Ovary (tissue), 3 donors: ENCODE measurements at regions not wholly inside any gene's neighbourhood (a gene's known extent, or its start where the extent isn't known, plus 50 kb on each side); places are given as distances from the start of the nearest gene placed in this dataset.

Experiments
- POLR2A ChIP-seq: fragments of 450-650 bp; IDR thresholded peaks from one replicate; pipeline ENCODE4 v1.6.1; 2017; ENCODE audit warnings: antibody characterized with exemption, mild to moderate bottlenecking, moderate library complexity
- TF ChIP-seq, protein P1 (sequence below), 3 donors: fragments of 450-650 bp in 2 of 3; fragments of 200-600 bp in 1 of 3; IDR thresholded peaks; one replicate each; pipeline versions ENCODE4 v1.5.1 to v1.8.0; 2016 to 2022; ENCODE audit warnings: antibody characterized with exemption in 3 of 3, mild to moderate bottlenecking in 1 of 3
- donor health status: DM: no; HTN: no; CAD: no.

DNA sequence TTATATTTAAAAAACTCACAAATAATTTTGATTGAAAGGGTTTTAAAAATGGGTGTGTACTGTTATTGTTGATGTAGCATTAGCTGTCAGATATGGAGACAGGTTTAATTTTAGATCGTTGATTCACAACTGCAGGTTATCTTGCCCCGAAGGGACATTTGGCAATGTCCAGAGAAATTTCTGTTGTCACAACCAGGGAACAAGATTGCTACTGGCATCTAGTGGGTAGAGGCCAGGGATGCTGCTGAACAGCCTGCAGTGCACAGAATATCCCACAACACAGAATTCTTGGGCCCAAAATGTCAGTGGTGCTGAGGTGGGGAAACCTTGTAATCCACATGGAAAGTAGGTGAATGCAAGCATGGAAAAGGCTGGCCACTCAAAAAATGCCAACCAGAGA is 114.9 kb downstream of the MAGEB17 start:
- TF ChIP-seq, protein P1, sequence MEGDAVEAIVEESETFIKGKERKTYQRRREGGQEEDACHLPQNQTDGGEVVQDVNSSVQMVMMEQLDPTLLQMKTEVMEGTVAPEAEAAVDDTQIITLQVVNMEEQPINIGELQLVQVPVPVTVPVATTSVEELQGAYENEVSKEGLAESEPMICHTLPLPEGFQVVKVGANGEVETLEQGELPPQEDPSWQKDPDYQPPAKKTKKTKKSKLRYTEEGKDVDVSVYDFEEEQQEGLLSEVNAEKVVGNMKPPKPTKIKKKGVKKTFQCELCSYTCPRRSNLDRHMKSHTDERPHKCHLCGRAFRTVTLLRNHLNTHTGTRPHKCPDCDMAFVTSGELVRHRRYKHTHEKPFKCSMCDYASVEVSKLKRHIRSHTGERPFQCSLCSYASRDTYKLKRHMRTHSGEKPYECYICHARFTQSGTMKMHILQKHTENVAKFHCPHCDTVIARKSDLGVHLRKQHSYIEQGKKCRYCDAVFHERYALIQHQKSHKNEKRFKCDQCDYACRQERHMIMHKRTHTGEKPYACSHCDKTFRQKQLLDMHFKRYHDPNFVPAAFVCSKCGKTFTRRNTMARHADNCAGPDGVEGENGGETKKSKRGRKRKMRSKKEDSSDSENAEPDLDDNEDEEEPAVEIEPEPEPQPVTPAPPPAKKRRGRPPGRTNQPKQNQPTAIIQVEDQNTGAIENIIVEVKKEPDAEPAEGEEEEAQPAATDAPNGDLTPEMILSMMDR (IDR thresholded peaks at IDR 0.05), result no peak
- TF ChIP-seq POLR2A, result no peak
